ENCODE measurements at regions not wholly inside any gene's neighbourhood (a gene's known extent, or its start where the extent isn't known, plus 50 kb on each side); places are given as distances from the start of the nearest gene placed in this dataset.

DNA sequence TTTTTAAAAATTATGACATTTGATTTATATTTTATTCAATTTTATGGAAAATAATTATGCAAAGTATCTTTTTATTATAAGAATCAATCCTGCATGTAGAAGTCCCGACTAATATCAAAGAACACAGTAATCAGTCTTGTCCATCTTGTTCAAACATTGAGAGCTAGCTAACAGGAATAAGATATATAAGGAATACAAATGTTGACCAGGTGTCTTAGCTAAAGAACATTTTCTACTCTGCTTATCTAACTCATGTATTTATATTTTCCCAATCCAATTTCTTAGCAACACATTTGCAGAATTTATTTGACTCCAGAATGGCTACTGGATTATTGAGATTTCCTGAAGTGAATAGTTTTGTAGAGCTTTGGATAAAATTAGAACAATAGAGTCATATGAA is 61.5 kb upstream of the NR3C2 start:
- H3K4me3 ChIP-seq, result no peak overlapping the region
- no peak for TF ChIP-seq Cebpa-rat (IDR thresholded peaks at IDR 0.05)

DNA sequence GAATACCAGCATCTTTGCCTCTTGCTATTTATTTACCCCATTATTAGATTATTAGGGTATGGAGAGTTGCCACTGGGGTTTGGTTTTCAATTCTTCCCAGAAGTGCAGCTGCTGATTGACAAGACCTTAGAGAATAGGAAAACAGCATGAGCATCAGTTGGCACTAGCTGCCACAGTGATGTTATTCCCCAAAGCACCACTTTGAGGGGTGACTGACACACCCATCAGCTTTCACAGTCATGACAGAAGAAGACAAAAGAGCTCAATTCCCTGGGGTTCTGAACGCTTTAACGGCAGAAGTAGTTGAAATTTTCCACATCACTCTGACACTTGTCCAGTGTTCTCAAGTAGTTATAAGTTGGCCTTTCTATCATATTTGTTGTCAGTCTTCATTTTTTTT is 55.0 kb upstream of the NR3C2 start:
- H3K27me3 ChIP-seq, result no peaks in the 10 kb centered on the region
- H3K4me1 ChIP-seq, result peaks cover 0 to 7% (median 2%) of the 10 kb centered on the region in 10 experiments; a peak in 7 of 20 replicates
- H3K9me3 ChIP-seq (replicated peaks in 1 of 11), result peaks cover 0 to 10% (median 5%) of the 10 kb centered on the region in 11 experiments; a peak in 9 of 22 replicates
- no peak overlapping the region for H3K9ac ChIP-seq
- no peaks in the 10 kb centered on the region for H3K36me3 ChIP-seq
- H4K20me1 ChIP-seq, result no peaks in the 10 kb centered on the region
- no peak overlapping the region for H3K27ac ChIP-seq
- no peak overlapping the region for H3K4me3 ChIP-seq
- peak overlapping the region in 4 of 11 experiments; percentile 31 to 43 (median 38); a peak in 6 of 22 replicates for H3K4me2 ChIP-seq
- TF ChIP-seq Cebpa-rat (IDR thresholded peaks at IDR 0.05), result no peak

More for the DNA sequence above, 61.5 kb upstream of the NR3C2 start:
- Histone ChIP-seq H3K36me3 (no peaks in the 10 kb centered on the region), H3K9ac (no peak overlapping the region), H4K20me1 (no peaks in the 10 kb centered on the region), H3K27me3 (no peaks in the 10 kb centered on the region), H3K4me2 (no peak overlapping the region), H3K9me3 (replicated peaks in 1 of 11) (peaks cover 0 to 17% (median 10%) of the 10 kb centered on the region in 11 experiments; a peak in 10 of 22 replicates), H3K4me1 (no peaks in the 10 kb centered on the region), H3K27ac (no peak overlapping the region)

DNA sequence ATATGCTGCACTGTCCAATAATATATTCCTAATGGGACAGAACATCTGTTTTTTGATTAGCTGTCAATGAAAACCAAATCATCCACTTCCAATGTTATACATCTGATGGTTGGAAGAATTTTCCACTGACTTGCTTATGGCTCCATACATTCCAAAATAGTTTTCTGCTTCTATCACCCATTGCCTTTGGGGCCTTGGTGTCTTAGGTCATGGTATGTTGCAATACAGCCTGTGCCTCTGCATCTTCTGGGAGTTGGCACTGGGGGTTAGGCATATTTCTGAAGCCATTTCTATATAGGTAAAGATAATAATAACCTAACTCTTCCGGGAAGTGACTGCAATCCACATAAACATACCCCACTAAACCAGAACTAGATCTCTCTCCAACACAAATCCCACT is 53.2 kb upstream of the NR3C2 start:
- no peaks in the 10 kb centered on the region; a peak in 2 of 22 replicates for H3K9me3 ChIP-seq (replicated peaks in 1 of 11)
- peak in 1 of 11 experiments; percentile 32; a peak in 1 of 22 replicates for TF ChIP-seq Cebpa-rat (IDR thresholded peaks at IDR 0.05)
- H3K4me2 ChIP-seq, result no peak overlapping the region
- H3K4me3 ChIP-seq, result no peak overlapping the region
- no peak overlapping the region for H3K27ac ChIP-seq
- no peaks in the 10 kb centered on the region for H3K36me3 ChIP-seq
- no peaks in the 10 kb centered on the region for H3K27me3 ChIP-seq
- peaks cover 0 to 7% (median 2%) of the 10 kb centered on the region in 10 experiments; a peak in 7 of 20 replicates for H3K4me1 ChIP-seq
- H3K9ac ChIP-seq, result no peak overlapping the region
- H4K20me1 ChIP-seq, result no peaks in the 10 kb centered on the region
